ENCODE measurements at regions not wholly inside any gene's neighbourhood (a gene's known extent, or its start where the extent isn't known, plus 50 kb on each side); places are given as distances from the start of the nearest gene placed in this dataset.

GRCh38 chr3:29065211-29065785 lies 215.6 kb upstream of the RBMS3 start:
- Histone ChIP-seq H3K27me3 (ENCODE audit: control insufficient read depth, low read length) (no peaks in the 10 kb centered on the region), H3K36me3 (ENCODE audit: control insufficient read depth, low read length) (no peaks in the 10 kb centered on the region), H3K9me2 (replicated peaks; ENCODE audit: control insufficient read depth, low read length) (no peaks in the 10 kb centered on the region), H3K4me2 (ENCODE audit: low read length) (no peak overlapping the region), H4K20me1 (ENCODE audit: control insufficient read depth, insufficient read depth, low read depth, low read length) (no peaks in the 10 kb centered on the region), H3K9me3 (ENCODE audit: control insufficient read depth, insufficient read depth, low read length) (no peaks in the 10 kb centered on the region), H3K79me2 (ENCODE audit: control insufficient read depth, low read length) (no peaks in the 10 kb centered on the region), H3F3A (ENCODE audit: control insufficient read depth, insufficient read depth) (no peaks in the 10 kb centered on the region), H3K4me3 (ENCODE audit: low read length) (no peak overlapping the region), H3K4me1 (ENCODE audit: control insufficient read depth, low read length) (no peaks in the 10 kb centered on the region), H3K27ac (ENCODE audit: low read depth, low read length) (no peak overlapping the region)
- TF ChIP-seq CTCF (IDR thresholded peaks at IDR 0.05; ENCODE audit: low read depth, low read length, poor library complexity, severe bottlenecking) (no peak), EZH2phosphoT487 (IDR thresholded peaks at IDR 0.05; ENCODE audit: borderline replicate concordance, low read length) (no peak)

GRCh38 chr3:29067007-29067406 lies 213.9 kb upstream of the RBMS3 start:
- Histone ChIP-seq H3F3A (ENCODE audit: control insufficient read depth, insufficient read depth) (no peaks in the 10 kb centered on the region), H3K4me3 (ENCODE audit: low read length) (no peak overlapping the region), H3K4me2 (ENCODE audit: low read length) (no peak overlapping the region), H3K27ac (ENCODE audit: low read depth, low read length) (no peak overlapping the region), H3K27me3 (ENCODE audit: control insufficient read depth, low read length) (no peaks in the 10 kb centered on the region), H4K20me1 (ENCODE audit: control insufficient read depth, insufficient read depth, low read depth, low read length) (no peaks in the 10 kb centered on the region), H3K9me2 (replicated peaks; ENCODE audit: control insufficient read depth, low read length) (no peaks in the 10 kb centered on the region), H3K4me1 (ENCODE audit: control insufficient read depth, low read length) (no peaks in the 10 kb centered on the region), H3K36me3 (ENCODE audit: control insufficient read depth, low read length) (no peaks in the 10 kb centered on the region), H3K79me2 (ENCODE audit: control insufficient read depth, low read length) (no peaks in the 10 kb centered on the region), H3K9me3 (ENCODE audit: control insufficient read depth, insufficient read depth, low read length) (no peaks in the 10 kb centered on the region)
- TF ChIP-seq EZH2phosphoT487 (IDR thresholded peaks at IDR 0.05; ENCODE audit: borderline replicate concordance, low read length) (no peak), CTCF (IDR thresholded peaks at IDR 0.05; ENCODE audit: low read depth, low read length, poor library complexity, severe bottlenecking) (no peak)

- no peaks in the 10 kb centered on the region for H3K79me2 ChIP-seq (ENCODE audit: control insufficient read depth, low read length)
- TF ChIP-seq CTCF (IDR thresholded peaks at IDR 0.05; ENCODE audit: low read depth, low read length, poor library complexity, severe bottlenecking): no peak
- TF ChIP-seq EZH2phosphoT487 (IDR thresholded peaks at IDR 0.05; ENCODE audit: borderline replicate concordance, low read length): no peak
- H3K27ac ChIP-seq (ENCODE audit: low read depth, low read length): no peak overlapping the region
- H4K20me1 ChIP-seq (ENCODE audit: control insufficient read depth, insufficient read depth, low read depth, low read length): no peaks in the 10 kb centered on the region
- no peak overlapping the region for H3K4me3 ChIP-seq (ENCODE audit: low read length)
- no peaks in the 10 kb centered on the region for H3K36me3 ChIP-seq (ENCODE audit: control insufficient read depth, low read length)
- no peaks in the 10 kb centered on the region for H3K4me1 ChIP-seq (ENCODE audit: control insufficient read depth, low read length)
- H3K4me2 ChIP-seq (ENCODE audit: low read length): no peak overlapping the region
- H3K9me3 ChIP-seq (ENCODE audit: control insufficient read depth, insufficient read depth, low read length): no peaks in the 10 kb centered on the region
- H3F3A ChIP-seq (ENCODE audit: control insufficient read depth, insufficient read depth): no peaks in the 10 kb centered on the region
- H3K9me2 ChIP-seq (replicated peaks; ENCODE audit: control insufficient read depth, low read length): no peaks in the 10 kb centered on the region
- H3K27me3 ChIP-seq (ENCODE audit: control insufficient read depth, low read length): no peaks in the 10 kb centered on the region
Observed at GRCh38 chr3:29070959-29071634, 209.8 kb upstream of the RBMS3 start.

All from DOHH2 (cell line).